ENCODE measurements at regions not wholly inside any gene's neighbourhood (a gene's known extent, or its start where the extent isn't known, plus 50 kb on each side); places are given as distances from the start of the nearest gene placed in this dataset.

GRCh38 chr17:68812876-68813584, 142.2 kb downstream of the ABCA8 start:
- Histone ChIP-seq H3K9ac (no peak overlapping the region), H3K27me3 (ENCODE audit: insufficient read depth, low read depth) (no peaks in the 10 kb centered on the region), H3K4me3 (IDR thresholded peaks at IDR 0.05; ENCODE audit: insufficient read depth, low read depth, low read length) (no peak overlapping the region), H3K36me3 (ENCODE audit: insufficient read depth) (no peaks in the 10 kb centered on the region), H2AFZ (ENCODE audit: low read depth) (no peak overlapping the region), H3K4me2 (no peak overlapping the region), H3K79me2 (ENCODE audit: insufficient read depth, low read depth) (no peaks in the 10 kb centered on the region), H3K4me1 (ENCODE audit: low read depth, poor library complexity, severe bottlenecking) (no peaks in the 10 kb centered on the region), H3K27ac (no peak overlapping the region), H4K20me1 (ENCODE audit: insufficient read depth) (no peaks in the 10 kb centered on the region)
- no peak for TF ChIP-seq CTCF (conservative IDR thresholded peaks at IDR 0.05; ENCODE audit: low read depth, low read length)

- Histone ChIP-seq H3K9ac (no peak overlapping the region), H3K79me2 (ENCODE audit: insufficient read depth, low read depth) (no peaks in the 10 kb centered on the region), H4K20me1 (ENCODE audit: insufficient read depth) (no peaks in the 10 kb centered on the region), H3K27ac (no peak overlapping the region), H3K4me1 (ENCODE audit: low read depth, poor library complexity, severe bottlenecking) (peaks cover 10% of the 10 kb centered on the region), H3K4me3 (IDR thresholded peaks at IDR 0.05; ENCODE audit: insufficient read depth, low read depth, low read length) (no peak overlapping the region), H2AFZ (ENCODE audit: low read depth) (no peak overlapping the region), H3K36me3 (ENCODE audit: insufficient read depth) (no peaks in the 10 kb centered on the region), H3K4me2 (no peak overlapping the region), H3K27me3 (ENCODE audit: insufficient read depth, low read depth) (no peaks in the 10 kb centered on the region)
- no peak for TF ChIP-seq CTCF (conservative IDR thresholded peaks at IDR 0.05; ENCODE audit: low read depth, low read length)
These were observed 146.0 kb downstream of the ABCA8 start for GRCh38 chr17:68809148-68809547.

GRCh38 chr17:68807998-68808772, 147.0 kb downstream of the ABCA8 start:
- H3K27me3 ChIP-seq (ENCODE audit: insufficient read depth, low read depth): no peaks in the 10 kb centered on the region
- no peaks in the 10 kb centered on the region for H4K20me1 ChIP-seq (ENCODE audit: insufficient read depth)
- H3K79me2 ChIP-seq (ENCODE audit: insufficient read depth, low read depth): no peaks in the 10 kb centered on the region
- H2AFZ ChIP-seq (ENCODE audit: low read depth): no peak overlapping the region
- no peak overlapping the region for H3K4me2 ChIP-seq
- H3K27ac ChIP-seq: no peak overlapping the region
- H3K4me3 ChIP-seq (IDR thresholded peaks at IDR 0.05; ENCODE audit: insufficient read depth, low read depth, low read length): no peak overlapping the region
- peaks cover 10% of the 10 kb centered on the region for H3K4me1 ChIP-seq (ENCODE audit: low read depth, poor library complexity, severe bottlenecking)
- H3K9ac ChIP-seq: no peak overlapping the region
- no peak for TF ChIP-seq CTCF (conservative IDR thresholded peaks at IDR 0.05; ENCODE audit: low read depth, low read length)
- H3K36me3 ChIP-seq (ENCODE audit: insufficient read depth): no peaks in the 10 kb centered on the region

GRCh38 chr17:68805609-68806008, 149.6 kb downstream of the ABCA8 start:
- Histone ChIP-seq H3K27me3 (ENCODE audit: insufficient read depth, low read depth) (no peaks in the 10 kb centered on the region), H4K20me1 (ENCODE audit: insufficient read depth) (no peaks in the 10 kb centered on the region), H3K79me2 (ENCODE audit: insufficient read depth, low read depth) (no peaks in the 10 kb centered on the region), H2AFZ (ENCODE audit: low read depth) (no peak overlapping the region), H3K36me3 (ENCODE audit: insufficient read depth) (no peaks in the 10 kb centered on the region), H3K4me1 (ENCODE audit: low read depth, poor library complexity, severe bottlenecking) (peaks cover 10% of the 10 kb centered on the region), H3K4me2 (no peak overlapping the region), H3K27ac (no peak overlapping the region), H3K9ac (no peak overlapping the region), H3K4me3 (IDR thresholded peaks at IDR 0.05; ENCODE audit: insufficient read depth, low read depth, low read length) (no peak overlapping the region)
- no peak for TF ChIP-seq CTCF (conservative IDR thresholded peaks at IDR 0.05; ENCODE audit: low read depth, low read length)

Data from KMS-11 (cell line).